Coronary artery (tissue), 2 donors: ENCODE measurements at regions not wholly inside any gene's neighbourhood (a gene's known extent, or its start where the extent isn't known, plus 50 kb on each side); places are given as distances from the start of the nearest gene placed in this dataset.

Experiments
- DNase-seq: peaks from one replicate; pipeline ENCODE4 v3.0.0-alpha.2; 2017; ENCODE audit warnings: low spot score
- H3K27ac ChIP-seq, 2 donors: fragments of 200-600 bp; sonication (generic); one replicate each; pipeline ENCODE4 v1.5.1; 2016 to 2019
- H3K4me3 ChIP-seq: fragments of 200-600 bp; sonication (generic); 2 replicates; pipeline ENCODE4 v1.5.1; 2016; ENCODE audit warnings: mild to moderate bottlenecking, moderate library complexity
- TF ChIP-seq, protein P1 (sequence below): fragments of 200-600 bp; sonication (generic); IDR thresholded peaks from one replicate; pipeline ENCODE4 v1.5.1; 2019; ENCODE audit warnings: antibody characterized with exemption

DNA sequence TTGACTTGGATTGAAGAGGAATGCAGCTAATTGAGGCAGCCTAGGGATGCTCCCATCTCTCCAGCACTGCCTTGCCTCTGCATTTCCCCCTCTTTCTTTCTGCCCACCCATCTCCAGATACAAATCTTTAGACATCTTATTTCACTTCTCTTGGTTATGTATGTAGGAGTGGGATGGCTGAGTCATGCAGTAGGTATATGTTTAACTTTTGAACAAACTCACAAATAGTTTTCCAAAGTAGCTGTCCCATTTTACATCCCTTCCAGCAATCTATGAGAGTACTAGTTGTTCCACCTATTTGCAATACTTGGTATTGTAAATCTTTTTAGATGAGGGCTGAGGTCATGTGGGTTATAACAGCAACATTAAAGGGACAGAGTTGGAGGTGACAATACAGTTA lies 329.9 kb downstream of the DYSF start:
- Histone ChIP-seq H3K27ac (no peak overlapping the region), H3K4me3 (no peak overlapping the region)
- DNase-seq, result no peak
- TF ChIP-seq, protein P1, sequence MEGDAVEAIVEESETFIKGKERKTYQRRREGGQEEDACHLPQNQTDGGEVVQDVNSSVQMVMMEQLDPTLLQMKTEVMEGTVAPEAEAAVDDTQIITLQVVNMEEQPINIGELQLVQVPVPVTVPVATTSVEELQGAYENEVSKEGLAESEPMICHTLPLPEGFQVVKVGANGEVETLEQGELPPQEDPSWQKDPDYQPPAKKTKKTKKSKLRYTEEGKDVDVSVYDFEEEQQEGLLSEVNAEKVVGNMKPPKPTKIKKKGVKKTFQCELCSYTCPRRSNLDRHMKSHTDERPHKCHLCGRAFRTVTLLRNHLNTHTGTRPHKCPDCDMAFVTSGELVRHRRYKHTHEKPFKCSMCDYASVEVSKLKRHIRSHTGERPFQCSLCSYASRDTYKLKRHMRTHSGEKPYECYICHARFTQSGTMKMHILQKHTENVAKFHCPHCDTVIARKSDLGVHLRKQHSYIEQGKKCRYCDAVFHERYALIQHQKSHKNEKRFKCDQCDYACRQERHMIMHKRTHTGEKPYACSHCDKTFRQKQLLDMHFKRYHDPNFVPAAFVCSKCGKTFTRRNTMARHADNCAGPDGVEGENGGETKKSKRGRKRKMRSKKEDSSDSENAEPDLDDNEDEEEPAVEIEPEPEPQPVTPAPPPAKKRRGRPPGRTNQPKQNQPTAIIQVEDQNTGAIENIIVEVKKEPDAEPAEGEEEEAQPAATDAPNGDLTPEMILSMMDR, result no peak

DNA sequence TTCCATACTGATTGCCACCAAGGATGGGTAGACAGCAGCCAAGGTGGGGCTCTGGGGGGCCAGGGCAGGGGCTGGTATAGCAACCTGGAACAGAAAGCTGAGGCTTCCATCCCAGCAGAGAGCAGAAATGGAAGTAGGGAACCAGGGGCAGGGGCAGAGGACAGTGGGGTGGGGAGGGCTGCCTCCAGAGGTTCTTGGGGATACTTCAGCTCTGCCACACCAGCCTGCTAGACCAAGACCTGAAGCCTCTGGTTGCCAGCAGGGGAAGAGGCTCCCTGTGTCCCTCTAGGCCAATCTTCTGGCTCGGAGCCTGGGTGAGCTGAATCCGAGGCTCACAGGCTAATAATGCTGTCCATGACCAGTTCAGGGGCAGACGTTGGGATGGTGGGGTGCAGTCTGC lies 329.0 kb downstream of the DYSF start:
- DNase-seq, result no peak
- Histone ChIP-seq H3K27ac (no peak overlapping the region), H3K4me3 (no peak overlapping the region)
- TF ChIP-seq, protein P1, result no peak

DNA sequence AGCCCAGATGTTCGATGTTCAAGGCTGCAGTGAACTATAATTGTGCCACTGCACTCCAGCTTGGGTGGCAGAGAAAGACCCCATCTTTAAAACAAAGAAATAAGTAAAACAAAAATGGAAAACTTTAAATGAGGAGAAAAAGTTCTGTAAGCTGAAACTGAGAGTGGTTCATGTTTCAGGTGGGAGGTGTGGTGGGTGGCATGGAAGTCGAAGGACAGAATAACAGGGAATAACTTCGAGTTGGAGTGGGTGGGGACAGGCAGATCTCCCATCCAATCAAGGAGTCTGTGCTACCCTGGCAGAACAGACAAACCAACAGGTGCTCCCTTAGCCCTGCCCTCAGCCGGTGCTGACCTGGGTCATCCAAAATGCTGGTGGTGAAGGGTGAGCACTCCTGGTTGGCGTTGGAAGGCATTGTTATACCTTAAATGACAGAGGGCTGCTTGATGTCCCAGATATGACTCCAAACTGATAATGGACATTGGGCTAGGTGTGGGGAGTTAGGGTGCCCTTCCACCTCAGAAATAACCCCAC lies 328.4 kb downstream of the DYSF start:
- H3K4me3 ChIP-seq, result no peak overlapping the region
- no peak overlapping the region for H3K27ac ChIP-seq
- TF ChIP-seq, protein P1, result no peak
- DNase-seq, result no peak

DNA sequence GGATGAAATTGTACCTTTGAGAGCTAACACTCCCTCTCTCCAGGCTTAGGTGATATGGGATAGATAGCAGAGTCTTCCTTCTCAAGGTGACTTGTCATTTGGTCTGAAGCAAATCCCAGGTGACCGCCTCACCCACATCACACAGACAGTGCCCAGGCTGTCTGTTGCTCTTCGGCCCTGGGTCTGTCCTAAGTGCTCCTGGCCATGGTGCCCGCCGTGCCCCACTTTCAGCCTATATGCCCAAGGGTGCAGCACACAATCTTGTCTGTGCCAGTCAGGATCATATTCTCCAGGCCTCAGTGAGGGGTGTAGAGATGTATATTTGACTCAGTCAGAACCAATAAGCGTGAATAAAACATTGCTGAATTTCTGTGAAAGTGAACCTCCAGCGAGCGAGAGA lies 326.8 kb downstream of the DYSF start:
- TF ChIP-seq, protein P1, result no peak
- DNase-seq, result peak; percentile 35
- H3K27ac ChIP-seq, result no peak overlapping the region
- H3K4me3 ChIP-seq, result no peak overlapping the region

DNA sequence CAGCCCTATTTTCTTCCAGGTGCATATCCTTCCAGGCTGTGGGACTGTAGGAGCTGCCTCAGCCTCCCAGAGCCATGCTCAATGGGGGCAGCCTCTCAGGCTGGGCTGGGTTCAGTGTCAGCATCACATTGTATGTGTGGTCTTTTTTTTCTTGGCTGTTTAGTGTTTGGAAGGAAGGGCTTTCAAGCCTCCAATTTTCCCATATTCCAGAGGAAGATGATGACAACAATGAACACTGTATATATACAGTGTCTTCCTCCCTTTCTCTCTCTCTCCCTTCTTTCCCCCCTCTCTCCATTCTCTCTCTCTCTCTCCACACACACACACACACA lies 326.4 kb downstream of the DYSF start:
- Histone ChIP-seq H3K27ac (no peak overlapping the region), H3K4me3 (no peak overlapping the region)
- TF ChIP-seq, protein P1, result no peak
- DNase-seq, result no peak

DNA sequence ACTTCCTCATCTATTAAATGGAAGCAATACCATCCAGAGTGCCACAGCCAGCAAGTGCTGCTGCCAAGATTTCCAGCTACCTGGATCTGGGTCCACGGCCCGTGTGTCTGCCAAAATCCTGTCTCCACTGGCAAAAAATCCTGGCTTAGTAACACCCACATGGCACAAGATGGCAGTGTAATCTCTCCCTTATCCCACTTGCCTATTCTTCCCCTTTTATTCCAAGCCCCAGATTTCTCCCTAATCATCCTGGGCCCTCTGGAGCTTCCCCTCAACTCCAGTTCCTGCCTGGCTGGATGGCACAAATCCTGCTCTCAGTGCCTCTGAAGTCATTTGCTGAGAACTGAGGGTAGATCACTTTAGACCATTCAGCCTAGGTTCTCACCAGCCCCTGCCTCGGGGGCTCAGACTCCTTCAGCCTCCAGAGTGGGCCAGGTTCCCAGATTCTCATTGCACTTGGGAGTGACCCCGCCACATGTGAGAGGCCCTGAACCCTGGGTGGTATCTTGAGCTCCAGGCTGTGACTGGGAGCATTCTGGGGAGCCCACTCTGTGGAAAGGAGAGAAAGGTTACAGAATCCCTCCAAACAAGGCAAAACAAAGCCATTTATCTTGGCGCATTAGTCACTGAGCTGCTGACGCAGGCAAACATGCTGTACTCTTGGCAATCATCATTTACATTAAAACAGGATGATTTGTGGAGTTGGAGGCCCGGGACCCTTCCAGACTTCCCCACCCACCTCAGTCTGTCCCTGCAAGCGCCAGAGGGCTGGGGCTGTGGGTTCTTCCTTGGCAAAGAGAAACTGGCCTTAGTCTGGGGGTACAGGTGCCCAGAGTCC lies 325.8 kb downstream of the DYSF start:
- TF ChIP-seq, protein P1, result no peak
- no peak for DNase-seq
- no peak overlapping the region for H3K4me3 ChIP-seq
- H3K27ac ChIP-seq, result no peak overlapping the region

DNA sequence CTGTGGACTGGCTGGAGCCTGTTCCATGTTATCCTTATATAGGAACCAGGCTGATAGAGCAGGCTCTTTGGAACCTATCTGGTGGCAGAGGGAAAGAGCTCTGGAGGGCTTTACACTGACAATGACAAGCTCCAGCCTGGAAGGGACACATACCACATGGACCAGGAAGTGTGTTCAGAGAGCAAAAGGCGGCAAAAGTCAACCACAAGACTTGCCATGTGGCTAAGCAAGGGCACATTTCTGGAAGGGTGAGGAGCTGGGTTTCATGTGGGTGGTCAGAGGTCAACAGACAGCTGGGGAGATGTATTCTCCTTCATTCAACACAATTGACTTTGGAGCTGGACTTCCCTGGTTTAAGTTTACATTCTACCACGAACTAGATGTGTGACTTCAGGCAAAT lies 325.2 kb downstream of the DYSF start:
- DNase-seq, result peak; percentile 57
- H3K27ac ChIP-seq, result no peak overlapping the region
- no peak overlapping the region for H3K4me3 ChIP-seq
- TF ChIP-seq, protein P1, result no peak
